Colonic mucosa (tissue), 4 donors: ENCODE measurements at regions not wholly inside any gene's neighbourhood (a gene's known extent, or its start where the extent isn't known, plus 50 kb on each side); places are given as distances from the start of the nearest gene placed in this dataset.
"Not testable (repeated sequence)": the region's sequence is repeated elsewhere in the genome, so short reads cannot be mapped to it uniquely, and the experiment has no call there.

Experiments used
- DNase-seq: peaks from one replicate; pipeline ENCODE4 v3.0.0-alpha.2; 2020
- H3K27ac ChIP-seq: fragments of 200-600 bp; one replicate; pipeline ENCODE4 v1.8.0; 2021
- H3K27me3 ChIP-seq: fragments of 200-600 bp; one replicate; pipeline ENCODE4 v1.8.0; 2021
- H3K36me3 ChIP-seq: fragments of 200-600 bp; one replicate; pipeline ENCODE4 v1.8.0; 2021
- H3K4me1 ChIP-seq: fragments of 200-600 bp; one replicate; pipeline ENCODE4 v1.8.0; 2021; ENCODE audit warnings: mild to moderate bottlenecking
- H3K4me3 ChIP-seq: fragments of 200-600 bp; one replicate; pipeline ENCODE4 v1.8.0; 2021
- H3K9ac ChIP-seq, 2 donors: one replicate each; pipeline ENCODE4 v1.7.0; 2013; ENCODE audit warnings: control low read depth in 2 of 2, low read depth in 2 of 2, low read length in 2 of 2
- H3K9me3 ChIP-seq: fragments of 200-600 bp; one replicate; pipeline ENCODE4 v1.8.0; 2021
- CTCF ChIP-seq: fragments of 200-600 bp; IDR thresholded peaks from one replicate; pipeline ENCODE4 v1.8.0; 2022; ENCODE audit warnings: antibody characterized with exemption, mild to moderate bottlenecking
- intact Hi-C: fragments of 100-400 bp; cut with DNase I; formaldehyde crosslinking; loops from one replicate; pipeline ENCODE4 v1.14.1; 2022
- donor health status: healthy.
- donor health status: DM: no; HTN: no; CAD: no.
- donor health status: DM: no; HTN: no; CAD: no.

- TF ChIP-seq CTCF, result no peak
- DNase-seq, result no peak
- Histone ChIP-seq H3K27me3 (no peaks in the 10 kb centered on the region), H3K4me3 (no peak overlapping the region), H3K27ac (no peak overlapping the region), H3K4me1 (no peaks in the 10 kb centered on the region), H3K9me3 (no peaks in the 10 kb centered on the region), H3K9ac (no peak overlapping the region), H3K36me3 (no peaks in the 10 kb centered on the region)
- intact Hi-C loops, result no loop called here
Observed at GRCh38 chr20:43361526-43361925, 96.2 kb upstream of the SRSF6 start.

- Histone ChIP-seq H3K9ac (no peak overlapping the region), H3K27ac (no peak overlapping the region), H3K4me3 (no peak overlapping the region), H3K9me3 (no peaks in the 10 kb centered on the region), H3K27me3 (no peaks in the 10 kb centered on the region), H3K36me3 (no peaks in the 10 kb centered on the region), H3K4me1 (no peaks in the 10 kb centered on the region)
- intact Hi-C loops, result no loop called here
- no peak for DNase-seq
- TF ChIP-seq CTCF, result no peak
Observed at GRCh38 chr20:43360016-43360415, 97.7 kb upstream of the SRSF6 start.

GRCh38 chr20:43358811-43359210 lies 98.9 kb upstream of the SRSF6 start:
- Histone ChIP-seq H3K9me3 (no peaks in the 10 kb centered on the region), H3K9ac (no peak overlapping the region), H3K27me3 (no peaks in the 10 kb centered on the region), H3K4me3 (no peak overlapping the region), H3K27ac (no peak overlapping the region), H3K36me3 (no peaks in the 10 kb centered on the region), H3K4me1 (no peaks in the 10 kb centered on the region)
- no peak for TF ChIP-seq CTCF
- DNase-seq, result no peak
- intact Hi-C loops, result no loop called here

- H3K9me3 ChIP-seq, result no peaks in the 10 kb centered on the region
- no peak for TF ChIP-seq CTCF
- H3K4me3 ChIP-seq, result no peak overlapping the region
- H3K36me3 ChIP-seq, result no peaks in the 10 kb centered on the region
- H3K4me1 ChIP-seq, result no peaks in the 10 kb centered on the region
- no peaks in the 10 kb centered on the region for H3K27me3 ChIP-seq
- no peak overlapping the region for H3K9ac ChIP-seq
- intact Hi-C loops, result no loop called here
- no peak for DNase-seq
- H3K27ac ChIP-seq, result no peak overlapping the region
Observed at GRCh38 chr20:43357352-43357751, 100.3 kb upstream of the SRSF6 start.

- TF ChIP-seq CTCF, result no peak
- no peak for DNase-seq
- Histone ChIP-seq H3K36me3 (no peaks in the 10 kb centered on the region), H3K4me1 (no peaks in the 10 kb centered on the region), H3K27me3 (no peaks in the 10 kb centered on the region), H3K4me3 (no peak overlapping the region), H3K27ac (no peak overlapping the region), H3K9me3 (no peaks in the 10 kb centered on the region), H3K9ac (no peak overlapping the region)
- intact Hi-C loops, result no loop called here
Observed at GRCh38 chr20:43355610-43356009, 102.1 kb upstream of the SRSF6 start.

- DNase-seq, result no peak
- no peak for TF ChIP-seq CTCF
- Histone ChIP-seq H3K27ac (no peak overlapping the region), H3K9ac (no peak overlapping the region), H3K9me3 (no peaks in the 10 kb centered on the region), H3K36me3 (no peaks in the 10 kb centered on the region), H3K4me1 (no peaks in the 10 kb centered on the region), H3K27me3 (no peaks in the 10 kb centered on the region), H3K4me3 (no peak overlapping the region)
- intact Hi-C loops, result no loop called here
Observed at GRCh38 chr20:43352996-43353395, 104.7 kb upstream of the SRSF6 start.

- H3K4me3 ChIP-seq, DNase-seq, H3K9ac ChIP-seq, H3K27me3 ChIP-seq, H3K4me1 ChIP-seq, H3K9me3 ChIP-seq, H3K27ac ChIP-seq, intact Hi-C loops, H3K36me3 ChIP-seq: not testable (repeated sequence)
Observed at GRCh38 chr20:43350694-43351093, 107.0 kb upstream of the SRSF6 start.
